Panc1 (cell line): ENCODE measurements at regions not wholly inside any gene's neighbourhood (a gene's known extent, or its start where the extent isn't known, plus 50 kb on each side); places are given as distances from the start of the nearest gene placed in this dataset.

Source experiments
- ATAC-seq: fragments of 200-7000 bp; cut with Tn5 transposase; 2 replicates; pipeline ENCODE4 v1.9.1; 2020; ENCODE audit warnings: mild to moderate bottlenecking, moderate library complexity
- BruUV-seq: library from RNA; stranded (reverse); fragments of 400-500 nt; replicated peaks from 2 replicates; lab custom pipeline; 2021; lab: Mats Ljungman, UMichigan
- CTCF ChIA-PET: fragments of 300-600 bp; sonication (Branson Sonifier 250); formaldehyde crosslinking; loops from one replicate; lab custom pipeline; 2022; ENCODE audit warnings: antibody characterized with exemption; lab: Charles Lee
- POLR2A ChIA-PET: fragments of 300-600 bp; sonication (Branson Sonifier 250); formaldehyde crosslinking; loops from one replicate; lab custom pipeline; 2022; ENCODE audit warnings: antibody characterized with exemption; lab: Charles Lee
- DNase-seq: peaks from one replicate; pipeline ENCODE4 v3.0.0-alpha.2; 2010; ENCODE audit warnings: low read depth, low spot score
- H3K27ac ChIP-seq: 2 replicates; pipeline ENCODE4 v1.5.1; 2011; ENCODE audit warnings: mild to moderate bottlenecking, low read length, inconsistent platforms
- H3K27me3 ChIP-seq: fragments of 200-500 bp; sonication (Bioruptor generic); 2 replicates; pipeline ENCODE4 v1.6.0; 2014; ENCODE audit warnings: low read length, inconsistent platforms; ENCODE audit not compliant: control insufficient read depth, insufficient read depth
- H3K36me3 ChIP-seq: fragments of 200-500 bp; sonication (Bioruptor generic); 2 replicates; pipeline ENCODE4 v1.5.1; 2014; ENCODE audit warnings: inconsistent platforms, mild to moderate bottlenecking, low read length, moderate library complexity; ENCODE audit not compliant: control insufficient read depth, insufficient read depth
- H3K4me1 ChIP-seq: 2 replicates; pipeline ENCODE4 v1.5.1; 2011; ENCODE audit warnings: inconsistent platforms, mild to moderate bottlenecking, low read length, moderate library complexity; ENCODE audit not compliant: control insufficient read depth, insufficient read depth
- H3K4me3 ChIP-seq, 2 experiments: 2 replicates each; pipeline ENCODE4 v1.5.1; 2011 to 2012; ENCODE audit warnings: low read depth in 2 of 2, low read length in 2 of 2, mild to moderate bottlenecking in 2 of 2, inconsistent platforms in 1 of 2, moderate library complexity in 1 of 2
- H3K9me3 ChIP-seq: fragments of 200-500 bp; sonication (Bioruptor generic); 2 replicates; pipeline ENCODE4 v1.5.1; 2014; ENCODE audit warnings: low read depth, mild to moderate bottlenecking, inconsistent platforms, low read length, moderate library complexity; ENCODE audit not compliant: control insufficient read depth, insufficient read depth
- POLR2AphosphoS5 ChIP-seq: IDR thresholded peaks from 2 replicates; pipeline ENCODE4 v1.6.1; 2012; ENCODE audit warnings: mild to moderate bottlenecking, low read depth, low read length, moderate library complexity
- SIN3A ChIP-seq: IDR thresholded peaks from 2 replicates; pipeline ENCODE4 v1.6.1; 2012; ENCODE audit warnings: low read depth, mild to moderate bottlenecking, low read length, moderate library complexity, borderline replicate concordance; ENCODE audit not compliant: insufficient read depth
- TCF7L2 ChIP-seq: IDR thresholded peaks from 2 replicates; pipeline ENCODE4 v1.6.1; 2011; ENCODE audit warnings: mild to moderate bottlenecking, low read depth, low read length, inconsistent platforms
- in situ Hi-C: cut with HindIII; loops from 2 replicates; pipeline ENCODE4 v1.10.0; 2016; ENCODE audit warnings: low sequenced_read_pairs, low pct_unique_long_range_greater_than_20kb
- intact Hi-C: fragments of 100-400 bp; cut with micrococcal nuclease; formaldehyde crosslinking; loops from one replicate; pipeline ENCODE4 v1.10.0; 2022; ENCODE audit not compliant: unreplicated experiment
- TF ChIP-seq, protein P1 (sequence below), 2 experiments: IDR thresholded peaks; 2 replicates each; pipeline ENCODE4 v1.6.1; 2011 to 2012; ENCODE audit warnings: low read depth in 2 of 2, control low read depth in 1 of 2, low read length in 1 of 2, mild to moderate bottlenecking in 1 of 2, moderate library complexity in 1 of 2; ENCODE audit not compliant: insufficient read depth in 1 of 2
- TF ChIP-seq, protein P2 (sequence below): fragments of 450-650 bp; IDR thresholded peaks from 2 replicates; pipeline ENCODE4 v1.5.1; 2017; ENCODE audit warnings: mild to moderate bottlenecking

DNA sequence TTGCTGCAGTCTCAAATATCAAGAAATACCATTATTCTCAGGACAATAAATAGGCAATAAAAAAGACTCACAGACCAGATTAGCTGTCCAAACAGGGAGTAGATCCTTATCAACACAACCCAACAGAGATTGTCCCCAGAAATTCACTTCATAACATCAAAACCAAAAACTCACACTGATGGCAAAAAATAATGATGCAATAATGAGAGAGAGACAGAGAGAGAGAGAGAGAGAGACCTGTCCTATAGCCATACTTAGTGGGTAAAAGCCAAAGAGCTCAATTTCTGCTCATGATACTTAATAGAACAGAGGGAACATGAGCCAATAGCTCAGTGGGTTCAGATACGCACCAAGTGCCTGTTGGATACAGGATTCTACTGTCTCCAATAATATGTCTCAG is 244.5 kb downstream of the FAM72C start:
- BruUV-seq, result no TSS peak
- in situ Hi-C loops, result no loop called here
- H3K4me3 ChIP-seq, result no peak overlapping the region

GRCh38 chr1:143721024-143721373 is 250.8 kb downstream of the FAM72C start:
- TF ChIP-seq, protein P1, sequence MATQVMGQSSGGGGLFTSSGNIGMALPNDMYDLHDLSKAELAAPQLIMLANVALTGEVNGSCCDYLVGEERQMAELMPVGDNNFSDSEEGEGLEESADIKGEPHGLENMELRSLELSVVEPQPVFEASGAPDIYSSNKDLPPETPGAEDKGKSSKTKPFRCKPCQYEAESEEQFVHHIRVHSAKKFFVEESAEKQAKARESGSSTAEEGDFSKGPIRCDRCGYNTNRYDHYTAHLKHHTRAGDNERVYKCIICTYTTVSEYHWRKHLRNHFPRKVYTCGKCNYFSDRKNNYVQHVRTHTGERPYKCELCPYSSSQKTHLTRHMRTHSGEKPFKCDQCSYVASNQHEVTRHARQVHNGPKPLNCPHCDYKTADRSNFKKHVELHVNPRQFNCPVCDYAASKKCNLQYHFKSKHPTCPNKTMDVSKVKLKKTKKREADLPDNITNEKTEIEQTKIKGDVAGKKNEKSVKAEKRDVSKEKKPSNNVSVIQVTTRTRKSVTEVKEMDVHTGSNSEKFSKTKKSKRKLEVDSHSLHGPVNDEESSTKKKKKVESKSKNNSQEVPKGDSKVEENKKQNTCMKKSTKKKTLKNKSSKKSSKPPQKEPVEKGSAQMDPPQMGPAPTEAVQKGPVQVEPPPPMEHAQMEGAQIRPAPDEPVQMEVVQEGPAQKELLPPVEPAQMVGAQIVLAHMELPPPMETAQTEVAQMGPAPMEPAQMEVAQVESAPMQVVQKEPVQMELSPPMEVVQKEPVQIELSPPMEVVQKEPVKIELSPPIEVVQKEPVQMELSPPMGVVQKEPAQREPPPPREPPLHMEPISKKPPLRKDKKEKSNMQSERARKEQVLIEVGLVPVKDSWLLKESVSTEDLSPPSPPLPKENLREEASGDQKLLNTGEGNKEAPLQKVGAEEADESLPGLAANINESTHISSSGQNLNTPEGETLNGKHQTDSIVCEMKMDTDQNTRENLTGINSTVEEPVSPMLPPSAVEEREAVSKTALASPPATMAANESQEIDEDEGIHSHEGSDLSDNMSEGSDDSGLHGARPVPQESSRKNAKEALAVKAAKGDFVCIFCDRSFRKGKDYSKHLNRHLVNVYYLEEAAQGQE (IDR thresholded peaks at IDR 0.05; ENCODE audit: insufficient read depth in 1 of 2, low read depth in 2 of 2, low read length in 1 of 2), result no peak
- TF ChIP-seq SIN3A (no peak), TCF7L2 (no peak), POLR2AphosphoS5 (no peak)
- TF ChIP-seq, protein P2, sequence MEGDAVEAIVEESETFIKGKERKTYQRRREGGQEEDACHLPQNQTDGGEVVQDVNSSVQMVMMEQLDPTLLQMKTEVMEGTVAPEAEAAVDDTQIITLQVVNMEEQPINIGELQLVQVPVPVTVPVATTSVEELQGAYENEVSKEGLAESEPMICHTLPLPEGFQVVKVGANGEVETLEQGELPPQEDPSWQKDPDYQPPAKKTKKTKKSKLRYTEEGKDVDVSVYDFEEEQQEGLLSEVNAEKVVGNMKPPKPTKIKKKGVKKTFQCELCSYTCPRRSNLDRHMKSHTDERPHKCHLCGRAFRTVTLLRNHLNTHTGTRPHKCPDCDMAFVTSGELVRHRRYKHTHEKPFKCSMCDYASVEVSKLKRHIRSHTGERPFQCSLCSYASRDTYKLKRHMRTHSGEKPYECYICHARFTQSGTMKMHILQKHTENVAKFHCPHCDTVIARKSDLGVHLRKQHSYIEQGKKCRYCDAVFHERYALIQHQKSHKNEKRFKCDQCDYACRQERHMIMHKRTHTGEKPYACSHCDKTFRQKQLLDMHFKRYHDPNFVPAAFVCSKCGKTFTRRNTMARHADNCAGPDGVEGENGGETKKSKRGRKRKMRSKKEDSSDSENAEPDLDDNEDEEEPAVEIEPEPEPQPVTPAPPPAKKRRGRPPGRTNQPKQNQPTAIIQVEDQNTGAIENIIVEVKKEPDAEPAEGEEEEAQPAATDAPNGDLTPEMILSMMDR, result no peak
- ChIA-PET CTCF (no interaction called here), POLR2A (no interaction called here)
- H3K9me3 ChIP-seq, result no peaks in the 10 kb centered on the region
- no peak overlapping the region for H3K4me3 ChIP-seq
- DNase-seq (no peak), ATAC-seq (no peak)
- no peaks in the 10 kb centered on the region for H3K4me1 ChIP-seq
- H3K36me3 ChIP-seq, result no peaks in the 10 kb centered on the region
- no peaks in the 10 kb centered on the region for H3K27me3 ChIP-seq
- in situ Hi-C loops (no loop called here), intact Hi-C loops (no loop called here)
- H3K27ac ChIP-seq, result no peak overlapping the region
- no TSS peak for BruUV-seq

More for the DNA sequence above, 244.5 kb downstream of the FAM72C start:
- ChIA-PET CTCF (no interaction called here), POLR2A (no interaction called here)
- DNase-seq, result no peak
- H3K4me1 ChIP-seq, result no peaks in the 10 kb centered on the region
- no peak for TF ChIP-seq SIN3A
- TF ChIP-seq, protein P2, result no peak
- TF ChIP-seq POLR2AphosphoS5, result no peak
- TF ChIP-seq TCF7L2, result no peak
- TF ChIP-seq, protein P1 (IDR thresholded peaks at IDR 0.05; ENCODE audit: insufficient read depth in 1 of 2, low read depth in 2 of 2, low read length in 1 of 2), result no peak
- H3K36me3 ChIP-seq, result no peaks in the 10 kb centered on the region
- intact Hi-C loops, result no loop called here
- no peak for ATAC-seq
- no peaks in the 10 kb centered on the region for H3K9me3 ChIP-seq
- H3K27me3 ChIP-seq, result no peaks in the 10 kb centered on the region
- H3K27ac ChIP-seq, result no peak overlapping the region
